OCI-LY1 (cell line): ENCODE measurements at regions not wholly inside any gene's neighbourhood (a gene's known extent, or its start where the extent isn't known, plus 50 kb on each side); places are given as distances from the start of the nearest gene placed in this dataset.

Experiments used
- H2AFZ ChIP-seq: fragments of 200-600 bp; sonication (generic), shearing (Covaris generic); 2 replicates; pipeline ENCODE4 v1.6.0; 2014; ENCODE audit warnings: antibody characterized with exemption, mild to moderate bottlenecking, low read length
- H3F3A ChIP-seq: fragments of 200-600 bp; sonication (generic), shearing (Covaris generic); 2 replicates; pipeline ENCODE4 v1.6.0; 2014; ENCODE audit warnings: mild to moderate bottlenecking, antibody characterized with exemption, low read length, moderate library complexity; ENCODE audit not compliant: insufficient read depth
- H3K27ac ChIP-seq: fragments of 200-600 bp; sonication (generic); 2 replicates; pipeline ENCODE4 v1.5.1; 2014; ENCODE audit warnings: low read length, mixed run types, mild to moderate bottlenecking, low read depth; ENCODE audit not compliant: poor library complexity, severe bottlenecking
- H3K27me3 ChIP-seq: fragments of 200-600 bp; sonication (generic); 2 replicates; pipeline ENCODE4 v1.6.0; 2014; ENCODE audit warnings: antibody characterized with exemption, mild to moderate bottlenecking, low read length, moderate library complexity; ENCODE audit not compliant: insufficient read depth
- H3K36me3 ChIP-seq: fragments of 200-600 bp; sonication (generic); 2 replicates; pipeline ENCODE4 v1.6.1; 2014; ENCODE audit warnings: mild to moderate bottlenecking, antibody characterized with exemption, low read length, moderate library complexity, mixed read lengths; ENCODE audit not compliant: insufficient read depth
- H3K4me1 ChIP-seq: fragments of 200-600 bp; sonication (generic); 2 replicates; pipeline ENCODE4 v1.5.1; 2014; ENCODE audit warnings: mild to moderate bottlenecking, low read length, moderate library complexity; ENCODE audit not compliant: insufficient read depth, severe bottlenecking
- H3K4me2 ChIP-seq: fragments of 200-600 bp; sonication (generic), shearing (Covaris generic); 2 replicates; pipeline ENCODE4 v1.6.1; 2014; ENCODE audit warnings: low read length
- H3K4me3 ChIP-seq: fragments of 200-600 bp; sonication (generic); 2 replicates; pipeline ENCODE4 v1.5.1; 2014; ENCODE audit warnings: low read length, low read depth, mild to moderate bottlenecking, mixed read lengths; ENCODE audit not compliant: poor library complexity, severe bottlenecking
- H3K79me2 ChIP-seq: fragments of 200-600 bp; shearing (Covaris generic); 2 replicates; pipeline ENCODE4 v1.6.1; 2016; ENCODE audit warnings: mixed run types, low read length, mixed read lengths; ENCODE audit not compliant: insufficient read depth
- H3K9ac ChIP-seq: fragments of 200-600 bp; sonication (generic), shearing (Covaris generic); 2 replicates; pipeline ENCODE4 v1.6.1; 2014; ENCODE audit warnings: mild to moderate bottlenecking, low read length, mixed read lengths
- H3K9me2 ChIP-seq: fragments of 200-600 bp; sonication (generic), shearing (Covaris generic); 2 replicates; pipeline ENCODE4 v1.6.1; 2014; ENCODE audit warnings: low read depth, mild to moderate bottlenecking, low read length, mixed read lengths
- H3K9me3 ChIP-seq: fragments of 200-600 bp; shearing (Covaris generic); 2 replicates; pipeline ENCODE4 v1.6.1; 2014; ENCODE audit warnings: low read length, mixed read lengths
- H4K20me1 ChIP-seq: fragments of 200-600 bp; sonication (generic), shearing (Covaris generic); 2 replicates; pipeline ENCODE4 v1.6.0; 2016; ENCODE audit warnings: mild to moderate bottlenecking, low read length; ENCODE audit not compliant: insufficient read depth
- CTCF ChIP-seq: fragments of 200-600 bp; sonication (generic), shearing (Covaris generic); IDR thresholded peaks from 2 replicates; pipeline ENCODE4 v1.5.1; 2017; ENCODE audit warnings: mild to moderate bottlenecking, antibody characterized with exemption, low read length, moderate library complexity, mixed read lengths
- EZH2 ChIP-seq: fragments of 200-600 bp; sonication (generic), shearing (Covaris generic); IDR thresholded peaks from 2 replicates; pipeline ENCODE4 v1.8.0; 2017; ENCODE audit warnings: borderline replicate concordance, mixed run types, mild to moderate bottlenecking, antibody characterized with exemption, low read length, moderate library complexity, mixed read lengths

- TF ChIP-seq EZH2 (no peak), CTCF (no peak)
- Histone ChIP-seq H3K27me3 (no peaks in the 10 kb centered on the region), H3F3A (no peaks in the 10 kb centered on the region), H2AFZ (no peak overlapping the region), H3K27ac (no peak overlapping the region), H3K4me3 (no peak overlapping the region), H3K79me2 (no peaks in the 10 kb centered on the region), H3K4me2 (no peak overlapping the region), H3K9ac (no peak overlapping the region), H3K36me3 (no peaks in the 10 kb centered on the region), H3K9me3 (no peaks in the 10 kb centered on the region), H4K20me1 (no peaks in the 10 kb centered on the region), H3K4me1 (peaks cover 6% of the 10 kb centered on the region), H3K9me2 (no peaks in the 10 kb centered on the region)
Measured at GRCh38 chr1:221994939-221995338, 253.1 kb upstream of the DUSP10 start.

GRCh38 chr1:221994274-221994698, 252.4 kb upstream of the DUSP10 start:
- H2AFZ ChIP-seq, result no peak overlapping the region
- peaks cover 6% of the 10 kb centered on the region for H3K4me1 ChIP-seq

GRCh38 chr1:221993444-221993948, 251.6 kb upstream of the DUSP10 start:
- Histone ChIP-seq H3K27ac (no peak overlapping the region), H3K4me3 (no peak overlapping the region), H3K36me3 (no peaks in the 10 kb centered on the region), H3F3A (no peaks in the 10 kb centered on the region), H3K9ac (no peak overlapping the region), H4K20me1 (no peaks in the 10 kb centered on the region), H3K4me2 (no peak overlapping the region), H3K27me3 (no peaks in the 10 kb centered on the region), H3K4me1 (peaks cover 6% of the 10 kb centered on the region), H2AFZ (no peak overlapping the region), H3K9me2 (no peaks in the 10 kb centered on the region), H3K79me2 (no peaks in the 10 kb centered on the region), H3K9me3 (no peaks in the 10 kb centered on the region)
- TF ChIP-seq EZH2 (no peak), CTCF (peak; percentile 20; the same call in 1 of the 2 replicates)

More at GRCh38 chr1:221994274-221994698, 252.4 kb upstream of the DUSP10 start:
- H3K27me3 ChIP-seq, result no peaks in the 10 kb centered on the region
- H4K20me1 ChIP-seq, result no peaks in the 10 kb centered on the region
- TF ChIP-seq CTCF (no peak), EZH2 (no peak)
- H3K36me3 ChIP-seq, result no peaks in the 10 kb centered on the region
- no peaks in the 10 kb centered on the region for H3K9me2 ChIP-seq
- no peak overlapping the region for H3K9ac ChIP-seq
- H3K27ac ChIP-seq, result no peak overlapping the region
- no peaks in the 10 kb centered on the region for H3K79me2 ChIP-seq
- H3F3A ChIP-seq, result no peaks in the 10 kb centered on the region
- no peak overlapping the region for H3K4me3 ChIP-seq
- H3K9me3 ChIP-seq, result no peaks in the 10 kb centered on the region
- H3K4me2 ChIP-seq, result no peak overlapping the region
